Suprapubic skin (tissue), 4 donors: ENCODE measurements at regions not wholly inside any gene's neighbourhood (a gene's known extent, or its start where the extent isn't known, plus 50 kb on each side); places are given as distances from the start of the nearest gene placed in this dataset.

Experiments
- EP300 ChIP-seq: sonication (generic); formaldehyde crosslinking; IDR thresholded peaks from one replicate; pipeline ENCODE4 v1.6.1; 2017; ENCODE audit warnings: antibody characterized with exemption
- POLR2A ChIP-seq, 2 donors: fragments of 450-650 bp; IDR thresholded peaks; one replicate each; pipeline ENCODE4 v1.6.1; 2017; ENCODE audit warnings: antibody characterized with exemption in 2 of 2, mild to moderate bottlenecking in 2 of 2, moderate library complexity in 2 of 2
- POLR2AphosphoS5 ChIP-seq, 3 donors: sonication (generic); formaldehyde crosslinking; IDR thresholded peaks; one replicate each; pipeline ENCODE4 v1.6.1; 2017; ENCODE audit warnings: antibody characterized with exemption in 3 of 3
- TF ChIP-seq, protein P1 (sequence below), 2 donors: fragments of 200-600 bp in 1 of 2; fragments of 450-650 bp in 1 of 2; sonication (generic) in 1 of 2; IDR thresholded peaks; one replicate each; pipeline ENCODE4 v1.5.1; 2016 to 2019; ENCODE audit warnings: antibody characterized with exemption in 2 of 2, mild to moderate bottlenecking in 1 of 2, moderate library complexity in 1 of 2

DNA sequence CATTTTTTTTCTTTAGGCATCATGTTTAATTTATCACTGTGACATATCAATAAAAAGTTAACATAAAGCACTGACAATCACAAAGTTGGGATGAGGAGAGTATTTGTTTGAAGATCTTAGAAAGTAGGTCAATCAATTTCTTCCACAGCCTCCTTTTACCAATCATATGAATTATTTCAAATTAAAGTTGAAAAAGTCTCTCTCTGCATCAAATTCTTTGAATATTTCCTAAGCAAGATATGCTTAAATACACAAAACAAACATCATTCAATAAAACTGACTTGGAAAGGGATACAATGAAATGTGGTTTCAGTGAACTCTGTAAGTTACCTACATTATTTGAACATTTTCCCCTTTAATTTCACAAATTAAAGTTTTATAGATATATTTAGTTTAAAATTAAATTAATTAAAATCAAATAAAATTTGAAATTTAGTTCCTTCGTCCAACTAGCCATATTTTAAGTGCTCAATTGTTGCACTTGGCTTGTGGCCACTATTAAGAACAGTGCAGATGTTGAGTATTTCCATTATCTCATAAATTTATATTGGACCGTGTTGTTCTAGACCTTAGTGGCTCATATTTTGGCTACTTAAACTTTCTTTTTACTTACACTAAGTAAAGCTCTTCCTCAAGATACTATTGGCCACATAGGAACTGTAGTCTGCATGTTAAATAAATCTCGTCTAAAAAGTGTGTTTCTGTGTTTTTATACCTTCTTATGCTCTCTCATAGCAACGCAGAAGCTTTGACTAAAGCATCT lies 949.7 kb upstream of the NUDT12 start:
- TF ChIP-seq, protein P1, sequence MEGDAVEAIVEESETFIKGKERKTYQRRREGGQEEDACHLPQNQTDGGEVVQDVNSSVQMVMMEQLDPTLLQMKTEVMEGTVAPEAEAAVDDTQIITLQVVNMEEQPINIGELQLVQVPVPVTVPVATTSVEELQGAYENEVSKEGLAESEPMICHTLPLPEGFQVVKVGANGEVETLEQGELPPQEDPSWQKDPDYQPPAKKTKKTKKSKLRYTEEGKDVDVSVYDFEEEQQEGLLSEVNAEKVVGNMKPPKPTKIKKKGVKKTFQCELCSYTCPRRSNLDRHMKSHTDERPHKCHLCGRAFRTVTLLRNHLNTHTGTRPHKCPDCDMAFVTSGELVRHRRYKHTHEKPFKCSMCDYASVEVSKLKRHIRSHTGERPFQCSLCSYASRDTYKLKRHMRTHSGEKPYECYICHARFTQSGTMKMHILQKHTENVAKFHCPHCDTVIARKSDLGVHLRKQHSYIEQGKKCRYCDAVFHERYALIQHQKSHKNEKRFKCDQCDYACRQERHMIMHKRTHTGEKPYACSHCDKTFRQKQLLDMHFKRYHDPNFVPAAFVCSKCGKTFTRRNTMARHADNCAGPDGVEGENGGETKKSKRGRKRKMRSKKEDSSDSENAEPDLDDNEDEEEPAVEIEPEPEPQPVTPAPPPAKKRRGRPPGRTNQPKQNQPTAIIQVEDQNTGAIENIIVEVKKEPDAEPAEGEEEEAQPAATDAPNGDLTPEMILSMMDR (IDR thresholded peaks at IDR 0.05): no peak
- TF ChIP-seq EP300: no peak
- no peak for TF ChIP-seq POLR2AphosphoS5 (IDR thresholded peaks at IDR 0.05)
- TF ChIP-seq POLR2A (IDR thresholded peaks at IDR 0.05): no peak
